HG03095 (cell line): ENCODE measurements at regions not wholly inside any gene's neighbourhood (a gene's known extent, or its start where the extent isn't known, plus 50 kb on each side); places are given as distances from the start of the nearest gene placed in this dataset.

Source experiments
- ATAC-seq: cut with Tn5 transposase; IDR thresholded peaks from one replicate; pipeline ENCODE4 v1.9.1; 2021; ENCODE audit warnings: moderate library complexity; ENCODE audit not compliant: unreplicated experiment

GRCh38 chr11:71311928-71312510 is 59.6 kb upstream of the SHANK2 start:
- ATAC-seq, result no peak

- no peak for ATAC-seq
These were observed 59.0 kb upstream of the SHANK2 start for GRCh38 chr11:71311176-71311925.

GRCh38 chr11:71310184-71310583 is 57.8 kb upstream of the SHANK2 start:
- ATAC-seq, result no peak

- no peak for ATAC-seq
These were observed 57.2 kb upstream of the SHANK2 start for GRCh38 chr11:71309611-71310010.

GRCh38 chr11:71309181-71309580 is 56.8 kb upstream of the SHANK2 start:
- ATAC-seq, result no peak

- ATAC-seq, result no peak
These were observed 55.7 kb upstream of the SHANK2 start for GRCh38 chr11:71307811-71308645.

GRCh38 chr11:71305451-71306125 is 53.2 kb upstream of the SHANK2 start:
- no peak for ATAC-seq

- ATAC-seq, result no peak
These were observed 52.7 kb upstream of the SHANK2 start for GRCh38 chr11:71305041-71305440.

- no peak for ATAC-seq
These were observed 52.1 kb upstream of the SHANK2 start for GRCh38 chr11:71304491-71304890.

- ATAC-seq, result no peak
These were observed 51.7 kb upstream of the SHANK2 start for GRCh38 chr11:71304045-71304444.

- ATAC-seq, result no peak
These were observed 50.5 kb upstream of the SHANK2 start for GRCh38 chr11:71302911-71303310.

- no peak for ATAC-seq
These were observed 50.1 kb upstream of the SHANK2 start for GRCh38 chr11:71302534-71302909.
